RWPE1 (cell line): ENCODE measurements at regions not wholly inside any gene's neighbourhood (a gene's known extent, or its start where the extent isn't known, plus 50 kb on each side); places are given as distances from the start of the nearest gene placed in this dataset.

Experiments
- CTCF ChIA-PET: fragments of 350-600 bp; sonication (Branson Sonifier 250); formaldehyde crosslinking; extraction: SDS; loops from one replicate; lab custom pipeline; 2021; lab: Yijun Ruan, JAX
- POLR2A ChIA-PET: fragments of 400-600 bp; formaldehyde crosslinking; extraction: SDS; loops from one replicate; lab custom pipeline; 2020; ENCODE audit warnings: antibody characterized with exemption; ENCODE audit not compliant: low non-redundant PET; lab: Yijun Ruan, JAX
- DNase-seq: peaks from one replicate; pipeline ENCODE4 v3.0.0; 2012; ENCODE audit warnings: low spot score
- H3K27ac ChIP-seq: fragments of 450-650 bp; 2 replicates; pipeline ENCODE4 v1.5.1; 2017
- CTCF ChIP-seq: fragments of 450-650 bp; conservative IDR thresholded peaks from 2 replicates; pipeline ENCODE4 v1.5.1; 2017; ENCODE audit warnings: low read depth, mild to moderate bottlenecking

GRCh38 chr5:108437425-108437824 lies 55.5 kb upstream of the FBXL17 start:
- ChIA-PET CTCF (no interaction called here), POLR2A (no interaction called here)
- no peak for TF ChIP-seq CTCF
- no peak for DNase-seq
- no peak overlapping the region for H3K27ac ChIP-seq

DNA sequence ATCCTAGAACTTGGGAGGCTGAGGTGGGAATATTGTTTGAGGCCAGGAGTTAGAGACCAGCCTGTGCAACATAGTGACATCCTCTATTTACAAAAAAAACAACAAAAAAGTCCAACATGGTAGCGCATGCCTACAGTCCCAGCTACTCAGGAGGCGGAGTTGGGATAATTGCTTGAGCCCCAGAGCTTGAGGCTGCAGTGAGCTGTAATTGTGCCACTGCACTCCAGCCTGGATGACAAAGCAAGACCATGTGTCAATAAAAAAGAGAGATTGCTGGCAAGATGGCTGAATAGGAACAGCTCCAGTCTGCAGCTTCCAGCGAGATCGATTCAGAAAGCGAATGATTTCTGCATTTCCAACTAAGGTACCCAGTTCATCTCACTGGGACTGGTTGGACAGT lies 54.8 kb upstream of the FBXL17 start:
- ChIA-PET CTCF (no interaction called here), POLR2A (no interaction called here)
- no peak for DNase-seq
- no peak overlapping the region for H3K27ac ChIP-seq
- TF ChIP-seq CTCF: no peak

DNA sequence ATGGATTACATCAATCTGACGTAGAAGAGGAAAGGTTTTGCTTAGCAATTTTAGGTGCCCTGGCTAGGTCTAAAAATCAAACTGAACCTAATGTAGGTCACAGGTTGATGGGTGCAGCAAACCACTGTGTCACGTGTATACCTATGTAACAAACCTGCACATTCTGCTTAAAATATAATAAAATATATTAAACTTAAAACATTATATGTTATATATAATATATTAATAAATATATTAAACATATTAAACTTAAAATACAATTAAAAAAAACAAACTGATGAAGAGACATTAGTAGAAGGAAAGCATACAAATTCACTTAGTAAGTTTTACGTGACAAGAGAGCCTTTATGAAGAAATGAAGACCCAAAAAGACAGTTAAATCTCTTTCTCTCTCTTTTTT lies 51.7 kb upstream of the FBXL17 start:
- POLR2A ChIA-PET: no interaction called here
- no peak for DNase-seq
- CTCF ChIA-PET: no interaction called here
- TF ChIP-seq CTCF: no peak
- no peak overlapping the region for H3K27ac ChIP-seq

DNA sequence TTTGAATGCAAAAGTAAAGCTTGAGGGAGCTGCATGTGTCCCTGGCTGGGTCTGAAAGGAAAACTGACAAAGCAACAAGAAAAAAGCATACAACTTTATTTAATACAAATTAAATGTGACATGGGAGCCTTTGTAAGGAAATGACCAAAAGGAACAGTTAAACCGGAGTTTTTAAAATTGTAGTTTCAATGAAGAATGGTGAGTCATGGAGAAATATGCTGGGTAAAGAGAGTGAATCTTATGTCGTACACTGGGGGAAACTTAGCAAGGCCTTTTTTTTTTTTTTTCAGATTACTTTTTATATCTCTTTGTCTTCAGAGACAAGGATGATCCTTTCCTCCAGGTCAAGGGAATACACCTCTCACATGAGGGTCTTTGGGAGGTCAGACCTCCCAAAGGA lies 50.1 kb upstream of the FBXL17 start:
- ChIA-PET POLR2A (no interaction called here), CTCF (no interaction called here)
- H3K27ac ChIP-seq: no peak overlapping the region
- DNase-seq: no peak
- TF ChIP-seq CTCF: no peak
